ENCODE measurements at regions not wholly inside any gene's neighbourhood (a gene's known extent, or its start where the extent isn't known, plus 50 kb on each side); places are given as distances from the start of the nearest gene placed in this dataset.
"Not testable (repeated sequence)": the region's sequence is repeated elsewhere in the genome, so short reads cannot be mapped to it uniquely, and the experiment has no call there.

GRCh38 chr13:67464154-67464553 lies 234.0 kb upstream of the PCDH9 start:
- no peaks in the 10 kb centered on the region for H3K4me1 Mint-ChIP-seq (ENCODE audit: low read depth, unreplicated experiment)
- no peak overlapping the region for H3K4me3 Mint-ChIP-seq (ENCODE audit: unreplicated experiment)
- Histone ChIP-seq H3K27me3 (ENCODE audit: insufficient read depth, low read length) (no peaks in the 10 kb centered on the region), H3K9ac (ENCODE audit: low read length) (no peak overlapping the region), H4K20me1 (ENCODE audit: insufficient read depth, low read length) (no peaks in the 10 kb centered on the region), H3K4me2 (ENCODE audit: low read length) (no peak overlapping the region), H3K36me3 (ENCODE audit: insufficient read depth, low read length) (no peaks in the 10 kb centered on the region), H3K79me2 (ENCODE audit: insufficient read depth, low read length) (no peaks in the 10 kb centered on the region), H3K4me3 (ENCODE audit: insufficient read depth, low read depth, low read length) (no peak overlapping the region), H3K9me3 (ENCODE audit: insufficient read depth, low read depth, low read length) (no peaks in the 10 kb centered on the region), H3K27ac (ENCODE audit: low read depth, low read length) (no peak overlapping the region), H3K4me1 (ENCODE audit: insufficient read depth, low read length) (no peaks in the 10 kb centered on the region), H2AFZ (ENCODE audit: low read depth, low read length) (no peak overlapping the region)
- no peaks in the 10 kb centered on the region for H3K36me3 Mint-ChIP-seq (ENCODE audit: low read depth, unreplicated experiment)
- H3K27me3 Mint-ChIP-seq (ENCODE audit: low read depth, unreplicated experiment): no peaks in the 10 kb centered on the region
- H3K27ac Mint-ChIP-seq (ENCODE audit: unreplicated experiment): no peak overlapping the region
- no peaks in the 10 kb centered on the region for H3K9me3 Mint-ChIP-seq (ENCODE audit: unreplicated experiment)
- FAIRE-seq (no peak), DNase-seq (ENCODE audit: low read depth) (no peak)
- TF ChIP-seq CTCF (IDR thresholded peaks at IDR 0.05; ENCODE audit: insufficient read depth, low read depth, low read length): no peak
- no peak for TF ChIP-seq EZH2 (IDR thresholded peaks at IDR 0.05; ENCODE audit: insufficient read depth, low read length)

- Histone ChIP-seq H3K4me3 (ENCODE audit: insufficient read depth, low read depth, low read length) (no peak overlapping the region), H4K20me1 (ENCODE audit: insufficient read depth, low read length) (no peaks in the 10 kb centered on the region), H3K4me1 (ENCODE audit: insufficient read depth, low read length) (no peaks in the 10 kb centered on the region), H3K9me3 (ENCODE audit: insufficient read depth, low read depth, low read length) (no peaks in the 10 kb centered on the region), H3K79me2 (ENCODE audit: insufficient read depth, low read length) (no peaks in the 10 kb centered on the region), H3K4me2 (ENCODE audit: low read length) (no peak overlapping the region), H3K9ac (ENCODE audit: low read length) (no peak overlapping the region), H3K27me3 (ENCODE audit: insufficient read depth, low read length) (no peaks in the 10 kb centered on the region), H3K36me3 (ENCODE audit: insufficient read depth, low read length) (no peaks in the 10 kb centered on the region), H2AFZ (ENCODE audit: low read depth, low read length) (no peak overlapping the region), H3K27ac (ENCODE audit: low read depth, low read length) (no peak overlapping the region)
- no peaks in the 10 kb centered on the region for H3K27me3 Mint-ChIP-seq (ENCODE audit: low read depth, unreplicated experiment)
- H3K4me1 Mint-ChIP-seq (ENCODE audit: low read depth, unreplicated experiment): no peaks in the 10 kb centered on the region
- H3K9me3 Mint-ChIP-seq (ENCODE audit: unreplicated experiment): no peaks in the 10 kb centered on the region
- FAIRE-seq: no peak
- H3K27ac Mint-ChIP-seq (ENCODE audit: unreplicated experiment): no peak overlapping the region
- TF ChIP-seq EZH2 (IDR thresholded peaks at IDR 0.05; ENCODE audit: insufficient read depth, low read length) (no peak), CTCF (IDR thresholded peaks at IDR 0.05; ENCODE audit: insufficient read depth, low read depth, low read length) (no peak)
- DNase-seq (ENCODE audit: low read depth): no peak
- H3K36me3 Mint-ChIP-seq (ENCODE audit: low read depth, unreplicated experiment): no peaks in the 10 kb centered on the region
- H3K4me3 Mint-ChIP-seq (ENCODE audit: unreplicated experiment): no peak overlapping the region
Observed at GRCh38 chr13:67462098-67462497, 232.0 kb upstream of the PCDH9 start.

- H3K36me3 Mint-ChIP-seq (ENCODE audit: low read depth, unreplicated experiment); H4K20me1 ChIP-seq (ENCODE audit: insufficient read depth, low read length); H3K27ac ChIP-seq (ENCODE audit: low read depth, low read length); H3K9me3 Mint-ChIP-seq (ENCODE audit: unreplicated experiment); H3K4me3 Mint-ChIP-seq (ENCODE audit: unreplicated experiment); H3K4me1 Mint-ChIP-seq (ENCODE audit: low read depth, unreplicated experiment); FAIRE-seq; H3K4me1 ChIP-seq (ENCODE audit: insufficient read depth, low read length); H3K27ac Mint-ChIP-seq (ENCODE audit: unreplicated experiment); H3K4me3 ChIP-seq (ENCODE audit: insufficient read depth, low read depth, low read length); H3K79me2 ChIP-seq (ENCODE audit: insufficient read depth, low read length); H3K9me3 ChIP-seq (ENCODE audit: insufficient read depth, low read depth, low read length); H3K4me2 ChIP-seq (ENCODE audit: low read length); H3K36me3 ChIP-seq (ENCODE audit: insufficient read depth, low read length); H3K27me3 ChIP-seq (ENCODE audit: insufficient read depth, low read length); H2AFZ ChIP-seq (ENCODE audit: low read depth, low read length); DNase-seq (ENCODE audit: low read depth); H3K9ac ChIP-seq (ENCODE audit: low read length); H3K27me3 Mint-ChIP-seq (ENCODE audit: low read depth, unreplicated experiment): not testable (repeated sequence)
Observed at GRCh38 chr13:67452526-67452925, 222.4 kb upstream of the PCDH9 start.
